ENCODE measurements at regions not wholly inside any gene's neighbourhood (a gene's known extent, or its start where the extent isn't known, plus 50 kb on each side); places are given as distances from the start of the nearest gene placed in this dataset.

- no peak for TF ChIP-seq CTCF (IDR thresholded peaks at IDR 0.05; ENCODE audit: low read depth, low read length, poor library complexity, severe bottlenecking)
- TF ChIP-seq EZH2phosphoT487 (IDR thresholded peaks at IDR 0.05; ENCODE audit: borderline replicate concordance, low read length) = no peak
Measured at GRCh38 chr1:82598337-82598736, 797.6 kb downstream of the ADGRL2 start.
